ENCODE measurements at regions not wholly inside any gene's neighbourhood (a gene's known extent, or its start where the extent isn't known, plus 50 kb on each side); places are given as distances from the start of the nearest gene placed in this dataset.

DNA sequence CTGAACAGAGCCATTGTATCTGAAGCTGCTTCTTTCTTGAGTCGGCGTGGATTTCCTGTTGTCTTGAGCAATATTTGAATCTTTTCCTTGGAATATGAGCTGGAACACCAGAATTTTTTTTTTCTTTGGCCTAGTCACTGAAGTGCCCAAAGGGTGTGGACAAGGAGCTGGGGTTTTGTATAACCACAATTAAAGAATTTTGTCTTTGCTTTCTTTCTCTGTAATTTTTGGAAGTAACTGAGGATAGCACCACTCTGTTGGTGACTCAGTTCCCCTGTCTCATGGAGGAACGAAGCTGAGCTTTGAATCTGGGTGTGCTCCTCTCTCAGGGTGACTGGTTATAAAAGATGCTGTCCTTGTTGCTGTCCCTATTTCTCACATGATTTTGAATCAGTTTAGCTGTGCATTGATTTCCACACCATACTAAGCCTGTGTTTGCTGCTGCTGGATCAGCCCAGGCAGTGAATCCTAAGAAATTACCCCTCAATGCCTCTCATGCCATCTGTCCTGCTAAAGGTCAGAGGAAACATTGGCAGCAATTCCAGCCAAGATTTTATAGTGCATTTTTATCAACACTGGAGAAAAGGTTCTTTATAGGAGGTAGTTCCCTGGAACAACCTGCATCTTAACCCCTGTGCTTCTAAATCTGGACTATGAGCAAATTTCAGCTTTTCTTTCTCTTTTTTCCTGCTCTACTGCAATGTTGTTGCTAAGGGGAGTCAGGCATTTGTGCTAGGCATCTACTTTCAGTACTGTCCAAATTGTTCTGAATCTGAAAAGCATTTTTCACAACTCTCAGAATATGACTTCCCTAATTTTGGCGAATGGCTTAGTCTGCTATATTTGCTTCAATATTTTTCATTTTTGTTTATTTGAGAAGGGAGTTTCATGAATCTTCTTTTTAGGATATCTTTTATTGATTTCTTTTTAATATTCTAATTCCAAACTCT is 540.8 kb downstream of the SOX6 start:
- peak; percentile 29 for DNase-seq (ENCODE audit: low read depth)

DNA sequence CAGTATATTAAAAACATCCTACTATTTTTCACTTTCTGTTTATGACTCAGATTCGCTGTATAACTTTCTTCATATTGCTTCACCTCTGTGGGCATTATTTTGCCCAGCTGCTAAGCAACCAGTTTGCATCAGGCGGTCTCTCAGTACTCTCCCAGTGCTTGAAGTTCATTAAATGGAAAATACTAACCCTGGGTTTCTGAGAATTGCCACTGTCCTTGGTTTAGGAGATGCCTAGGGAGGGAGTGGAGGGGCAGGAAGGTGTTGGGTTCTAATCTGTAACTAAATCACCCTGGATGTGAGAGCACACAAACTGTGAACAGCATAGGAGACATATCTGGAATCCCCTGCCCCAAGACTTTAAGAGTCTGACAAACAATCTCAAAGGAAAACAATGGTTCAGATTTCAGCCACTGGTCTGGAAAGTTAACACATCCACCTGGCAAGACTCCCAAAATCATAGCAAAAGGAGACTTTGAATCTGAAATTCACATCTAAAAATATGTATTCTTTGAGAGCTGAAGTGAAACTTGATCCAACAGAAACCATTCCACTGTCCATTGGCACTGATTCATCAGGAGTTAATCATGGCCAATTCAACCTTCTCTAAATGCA is 540.0 kb downstream of the SOX6 start:
- DNase-seq (ENCODE audit: low read depth) = peak; percentile 93

DNA sequence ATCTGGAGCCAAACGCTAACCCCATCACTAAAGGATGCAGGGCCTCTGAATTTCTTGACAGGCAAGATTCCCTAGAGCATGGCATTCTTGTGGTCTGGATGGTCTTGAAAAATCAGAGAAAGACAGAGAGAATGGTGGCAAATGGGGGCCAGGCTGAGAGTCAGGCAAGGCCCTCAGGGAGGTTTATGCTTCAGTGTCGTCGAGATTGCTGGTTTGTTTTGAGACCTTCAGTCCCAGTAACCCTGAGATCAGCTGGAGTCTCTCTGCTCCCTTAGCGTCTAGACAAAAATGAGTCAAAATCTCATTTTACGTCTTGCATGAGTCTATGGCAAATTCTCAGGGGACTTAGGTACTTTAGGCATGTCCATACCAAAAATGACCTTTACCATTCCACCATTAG is 539.3 kb downstream of the SOX6 start:
- DNase-seq (ENCODE audit: low read depth) = no peak

DNA sequence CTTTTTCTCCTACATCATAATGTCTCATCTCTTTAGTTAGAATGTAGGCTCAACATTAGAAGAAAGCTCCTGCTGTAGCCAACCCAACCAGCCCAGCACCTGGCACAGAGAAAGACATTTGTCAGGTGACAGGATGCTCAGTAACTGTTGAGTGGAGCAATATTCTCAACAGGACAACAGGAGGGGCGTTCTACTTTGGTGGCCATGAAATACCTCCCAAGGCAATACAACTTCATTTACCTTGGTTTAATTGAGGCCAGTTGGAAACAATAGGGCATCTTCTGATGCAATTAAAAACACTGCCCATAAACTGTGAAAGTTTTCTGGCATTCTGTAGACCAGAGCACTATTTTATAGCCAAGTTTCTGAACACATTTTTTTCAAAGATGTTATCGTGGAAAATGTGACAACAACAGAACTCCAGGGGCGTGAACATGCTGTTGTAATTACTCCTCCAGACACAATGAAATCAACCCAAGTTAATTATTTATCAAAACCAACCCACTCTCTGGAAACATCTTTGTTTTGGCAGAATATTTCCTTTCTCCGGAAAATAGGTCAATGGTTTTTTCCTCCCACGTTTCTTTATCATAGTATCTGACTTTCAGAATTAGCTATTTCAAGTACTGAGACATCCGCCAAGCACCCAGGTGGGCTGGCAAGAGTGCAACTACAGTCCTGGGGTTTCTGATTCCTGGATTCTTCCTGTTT is 538.1 kb downstream of the SOX6 start:
- DNase-seq (ENCODE audit: low read depth) = no peak

DNA sequence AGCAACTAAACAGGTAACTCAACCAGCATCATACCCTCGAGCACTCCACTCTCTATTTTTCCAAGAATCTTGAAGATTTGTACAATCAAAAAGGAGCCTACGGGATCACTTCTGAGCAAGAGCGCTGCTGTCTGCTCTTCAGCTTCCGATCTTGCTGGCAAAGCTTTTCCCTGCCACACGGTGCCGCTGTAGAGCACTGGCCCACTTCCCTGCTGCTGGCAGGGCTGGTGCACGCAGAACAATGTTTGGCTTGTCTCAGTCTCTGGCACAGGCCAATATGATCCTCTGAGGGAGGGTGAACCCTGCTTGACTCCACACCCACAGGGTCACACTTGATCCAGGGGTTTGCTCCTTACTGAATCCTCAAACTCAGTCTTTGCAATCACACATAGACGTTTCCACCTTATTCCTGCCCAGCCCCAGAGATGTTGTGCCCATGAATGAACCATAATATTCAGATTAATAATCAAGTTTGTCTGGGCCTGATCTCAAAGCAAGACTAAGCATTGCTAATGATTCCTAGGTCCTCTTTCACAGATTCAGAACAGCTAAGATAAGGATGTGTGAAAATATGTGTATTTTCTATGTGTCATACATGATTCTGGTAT is 536.6 kb downstream of the SOX6 start:
- peak; percentile 46 for DNase-seq (ENCODE audit: low read depth)

DNA sequence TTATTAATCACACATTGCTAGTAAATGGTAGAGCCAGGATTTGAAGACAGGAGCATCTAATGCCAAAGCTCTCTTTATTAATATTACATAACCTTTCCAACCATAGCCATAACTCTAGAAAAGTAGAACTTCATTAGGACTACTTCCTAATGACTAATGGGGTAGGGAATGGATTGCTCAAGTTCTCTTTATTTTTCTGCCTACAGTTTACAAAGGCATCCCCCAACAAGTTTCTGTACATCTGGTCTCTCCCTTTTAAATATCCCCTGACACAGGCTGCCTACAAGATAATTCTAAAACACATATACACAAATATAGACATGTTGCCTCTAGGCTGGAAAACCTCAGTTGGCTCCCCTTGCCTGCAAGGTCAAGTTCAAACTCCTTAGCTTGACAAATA is 534.9 kb downstream of the SOX6 start:
- DNase-seq (ENCODE audit: low read depth) = peak; percentile 84

DNA sequence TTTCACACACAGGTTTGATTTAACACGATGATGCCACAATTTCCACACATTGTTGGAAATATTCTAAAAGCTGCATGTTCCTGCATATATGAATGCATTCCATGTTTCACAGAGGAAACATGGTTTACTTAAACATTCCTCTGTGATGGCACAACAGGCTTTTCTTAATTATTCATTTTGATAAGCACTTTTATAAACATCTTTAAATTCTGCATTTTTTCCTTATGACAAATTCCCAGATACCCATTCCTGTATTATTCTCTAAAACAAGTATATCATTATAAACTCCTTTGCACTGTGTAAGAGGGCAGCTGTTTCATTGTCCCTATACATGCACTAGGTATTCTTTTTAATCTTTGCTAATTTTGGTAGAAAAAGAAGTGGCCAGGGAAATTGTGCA is 532.3 kb downstream of the SOX6 start:
- DNase-seq (ENCODE audit: low read depth) = peak; percentile 67

DNA sequence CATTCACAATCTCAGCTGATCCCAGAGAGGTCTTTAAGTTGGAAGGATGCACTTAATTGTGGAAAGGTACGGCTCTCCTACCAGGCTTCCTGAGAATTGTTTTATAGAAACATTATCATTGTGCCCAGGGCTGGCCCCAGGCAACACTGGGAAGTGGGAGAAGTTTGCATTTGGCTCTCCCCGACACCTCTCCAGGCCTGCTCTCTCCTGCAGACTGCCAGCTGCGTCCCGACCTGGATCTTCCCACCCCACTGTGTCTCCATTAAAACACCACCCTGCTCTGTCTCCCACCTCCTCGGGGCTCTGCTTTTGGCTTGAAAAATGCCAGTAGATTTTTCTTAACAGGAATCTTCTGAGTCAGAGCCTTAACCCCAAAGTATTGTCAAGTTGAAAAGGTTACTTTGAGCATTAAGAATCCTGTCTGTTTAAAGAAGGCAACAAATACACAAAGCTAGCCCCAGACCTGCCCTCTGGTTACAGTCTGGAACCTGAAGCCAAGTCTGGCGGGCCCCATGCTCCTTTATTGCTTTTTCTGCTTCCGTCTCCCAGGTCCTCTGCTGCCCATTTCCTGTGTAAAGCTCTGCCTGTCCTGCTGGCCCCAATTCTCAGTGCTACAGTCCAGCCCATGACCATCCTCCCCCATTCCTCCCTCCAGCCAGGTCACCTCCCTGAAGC is 530.2 kb downstream of the SOX6 start:
- DNase-seq (ENCODE audit: low read depth) = peak; percentile 54

DNA sequence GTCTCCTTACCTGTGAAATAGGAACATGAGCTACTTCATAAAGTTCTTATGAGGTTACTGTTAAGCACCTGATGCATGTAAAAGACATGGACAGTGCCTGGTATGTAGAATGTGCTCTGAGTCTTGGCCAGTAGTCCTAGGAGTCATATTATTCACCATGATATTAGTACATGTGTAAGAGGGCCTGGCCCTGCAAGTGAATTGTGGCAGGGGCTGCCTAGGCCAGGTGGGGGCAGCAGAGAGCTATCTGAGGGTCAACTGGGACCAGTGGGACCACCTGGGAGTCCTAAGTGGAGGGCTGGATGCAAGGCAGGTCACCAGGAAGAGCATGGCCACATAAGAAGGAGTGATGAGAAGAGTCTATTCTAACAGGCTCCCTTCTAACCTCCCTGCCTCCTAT is 529.5 kb downstream of the SOX6 start:
- DNase-seq (ENCODE audit: low read depth) = peak; percentile 51

DNA sequence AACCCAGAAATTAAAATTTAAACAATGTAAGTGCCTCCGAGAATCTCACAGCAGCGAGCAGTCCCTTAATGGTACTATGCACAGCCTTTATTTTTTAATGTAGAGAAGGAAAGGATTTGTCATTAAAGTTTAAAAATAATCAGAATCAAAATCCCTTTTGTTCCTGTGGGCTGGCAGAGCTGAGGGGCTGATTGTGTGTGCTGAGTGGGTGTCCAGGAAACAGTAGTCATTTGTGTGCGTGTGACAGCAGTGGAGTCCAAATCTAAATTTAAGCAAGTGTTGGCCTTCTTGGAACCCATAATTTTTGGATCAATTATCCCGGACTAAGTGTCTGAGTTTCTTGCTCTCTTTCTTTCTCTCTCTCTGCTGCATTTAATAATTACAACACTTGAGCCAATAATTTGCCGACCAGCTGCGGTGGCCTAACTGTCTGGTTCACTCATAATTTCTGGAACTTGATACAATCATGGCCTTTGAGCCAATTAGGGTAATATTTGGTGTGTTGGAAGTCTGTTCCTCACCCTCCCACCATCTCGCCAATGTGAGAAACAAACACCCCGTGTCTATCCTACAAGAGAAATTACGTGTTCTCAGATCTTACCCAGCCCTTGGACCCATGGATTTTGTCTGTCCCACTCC is 528.0 kb downstream of the SOX6 start:
- no peak for DNase-seq (ENCODE audit: low read depth)

DNA sequence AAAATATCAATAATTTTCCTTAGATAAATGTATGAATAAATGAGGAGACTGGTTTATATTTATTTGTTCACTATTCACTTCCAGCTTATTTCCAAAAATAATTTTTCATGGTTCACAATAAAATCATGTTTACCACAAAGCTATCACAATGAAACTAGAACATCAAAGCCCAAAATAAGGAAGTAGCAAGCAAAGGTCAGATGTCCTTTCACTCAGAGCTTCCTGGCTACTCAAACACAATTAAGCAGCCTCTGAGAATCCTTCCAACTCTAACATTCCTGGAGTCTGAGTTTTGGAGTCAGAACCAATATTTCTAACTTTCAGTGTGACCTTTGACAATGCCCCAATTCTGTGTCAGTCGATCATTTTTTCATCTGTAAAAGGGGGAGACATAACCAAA is 527.0 kb downstream of the SOX6 start:
- DNase-seq (ENCODE audit: low read depth) = no peak

DNA sequence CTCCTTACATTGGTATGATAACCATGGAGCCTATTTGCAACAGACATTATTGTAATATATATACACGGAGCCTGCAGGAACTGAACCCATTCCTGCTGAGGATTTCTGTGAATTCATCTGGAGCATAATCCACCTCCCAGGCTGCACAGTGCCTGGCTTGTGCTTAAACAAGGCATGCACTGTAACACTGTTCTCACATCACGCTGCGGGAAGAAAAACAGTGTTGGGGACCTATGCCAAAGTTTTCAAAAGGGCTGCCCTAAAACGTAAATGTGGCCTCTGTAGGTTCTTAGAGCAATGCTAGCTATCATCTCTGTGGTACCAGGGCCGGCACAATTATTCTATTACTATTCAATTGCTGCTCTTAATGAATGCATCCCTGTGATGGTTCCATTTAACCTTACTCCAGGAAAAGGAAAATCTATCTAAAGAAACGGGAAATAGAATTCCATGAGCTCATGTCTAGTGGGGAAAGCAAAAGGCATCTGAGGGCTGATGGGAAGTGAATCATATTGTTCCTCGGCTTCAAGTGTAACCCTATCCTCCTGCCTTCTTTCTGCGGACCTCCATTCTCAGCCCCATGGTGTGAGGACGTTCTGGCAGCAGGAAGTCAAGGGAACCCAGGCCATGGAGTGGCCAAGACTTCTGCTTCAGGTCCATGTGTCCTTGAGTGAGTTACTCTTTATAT is 525.5 kb downstream of the SOX6 start:
- DNase-seq (ENCODE audit: low read depth) = no peak

DNA sequence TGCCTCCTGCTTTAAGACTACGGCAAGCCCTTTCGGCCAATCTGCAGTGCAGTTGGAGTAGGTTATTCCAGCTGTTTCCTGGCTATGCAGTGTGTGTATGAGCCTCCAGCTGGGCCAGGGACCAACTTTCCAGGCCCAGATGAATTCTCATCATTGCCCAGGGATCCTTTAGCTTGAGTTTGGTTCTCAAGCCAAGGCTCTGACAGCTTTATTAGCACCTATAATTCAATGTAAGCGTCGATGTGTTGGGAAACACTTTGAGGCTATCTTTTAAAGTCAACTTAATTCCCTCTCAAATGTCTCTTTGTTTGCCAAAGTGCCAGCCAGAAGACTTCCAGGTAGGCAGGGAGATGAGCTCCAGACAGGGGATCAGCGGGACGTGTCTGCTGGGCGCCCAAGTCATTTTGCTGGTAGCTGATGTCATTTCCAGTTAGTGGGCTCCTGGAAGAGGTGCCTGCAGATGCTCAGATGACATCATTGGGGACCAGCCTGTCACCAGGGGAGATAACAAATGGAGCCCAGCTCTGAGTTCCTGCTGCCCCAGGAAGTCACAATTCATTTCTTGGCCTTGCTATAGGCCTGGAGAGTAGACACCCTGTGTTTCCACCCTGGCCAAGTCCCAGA is 520.4 kb downstream of the SOX6 start:
- no peak for DNase-seq (ENCODE audit: low read depth)

DNA sequence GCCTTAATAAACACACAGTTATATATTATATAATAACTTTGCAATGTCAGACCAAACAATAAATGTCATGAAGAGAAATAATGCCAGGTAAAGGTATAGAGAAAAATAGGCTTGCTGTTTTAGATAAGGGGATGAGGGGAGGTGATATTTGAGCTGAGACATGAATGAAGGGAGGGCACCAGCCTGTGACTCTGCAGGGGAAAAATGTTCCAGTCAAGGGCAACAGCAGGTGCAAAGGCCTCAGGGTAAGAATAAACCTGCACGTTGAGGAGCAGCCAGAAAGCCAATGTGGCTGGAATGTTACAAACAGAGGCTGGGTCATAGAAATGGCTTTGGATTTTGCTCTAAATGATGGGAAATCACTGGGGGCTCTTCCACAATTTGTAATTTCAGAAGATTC is 519.6 kb downstream of the SOX6 start:
- no peak for DNase-seq (ENCODE audit: low read depth)

DNA sequence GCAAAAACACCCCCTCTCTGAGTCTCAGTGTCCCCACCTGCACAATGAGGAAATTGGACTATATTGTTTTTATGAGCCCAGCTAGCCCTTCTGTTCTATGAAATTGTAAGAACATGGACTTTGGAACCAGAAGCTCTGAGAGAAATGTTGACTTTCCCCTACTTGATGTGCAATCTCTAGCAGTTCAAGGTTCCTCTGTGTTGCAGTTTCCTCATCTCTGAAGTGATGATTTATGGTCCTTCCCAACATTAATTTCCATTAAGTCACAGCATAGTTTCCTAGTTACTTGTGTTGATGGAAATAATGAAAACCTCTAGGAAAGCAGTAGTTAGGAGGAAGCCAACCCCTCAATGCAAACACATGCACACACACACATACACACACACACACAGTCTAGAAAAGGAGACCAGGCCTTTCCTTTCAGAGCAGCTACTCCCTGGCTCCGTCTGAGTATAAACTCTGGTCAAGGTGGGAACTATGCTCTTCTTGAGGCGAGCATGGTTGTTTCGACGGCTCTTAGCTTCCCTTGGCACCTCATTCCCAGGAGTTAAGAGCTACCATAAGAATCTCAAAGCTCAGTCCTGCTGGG is 518.4 kb downstream of the SOX6 start:
- peak; percentile 69 for DNase-seq (ENCODE audit: low read depth)

DNA sequence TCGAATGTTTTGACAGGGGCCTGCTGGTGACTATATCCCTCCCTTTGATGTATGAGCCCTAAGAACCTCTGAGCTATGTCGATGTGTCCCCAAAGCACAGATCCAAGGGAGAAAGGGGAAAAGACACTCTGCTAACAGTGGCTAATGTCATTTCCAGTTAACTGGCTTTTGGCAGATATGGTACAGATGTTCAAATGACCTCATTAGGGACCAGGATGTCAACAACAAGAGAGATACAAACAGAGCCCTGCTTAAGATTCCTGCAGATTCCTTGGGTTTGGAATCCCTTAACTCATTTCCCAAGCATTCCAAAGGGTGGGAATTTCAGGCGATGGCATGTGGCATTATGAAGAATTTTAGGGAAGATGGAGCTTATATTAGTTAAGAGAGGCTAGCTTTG is 517.3 kb downstream of the SOX6 start:
- no peak for DNase-seq (ENCODE audit: low read depth)

DNA sequence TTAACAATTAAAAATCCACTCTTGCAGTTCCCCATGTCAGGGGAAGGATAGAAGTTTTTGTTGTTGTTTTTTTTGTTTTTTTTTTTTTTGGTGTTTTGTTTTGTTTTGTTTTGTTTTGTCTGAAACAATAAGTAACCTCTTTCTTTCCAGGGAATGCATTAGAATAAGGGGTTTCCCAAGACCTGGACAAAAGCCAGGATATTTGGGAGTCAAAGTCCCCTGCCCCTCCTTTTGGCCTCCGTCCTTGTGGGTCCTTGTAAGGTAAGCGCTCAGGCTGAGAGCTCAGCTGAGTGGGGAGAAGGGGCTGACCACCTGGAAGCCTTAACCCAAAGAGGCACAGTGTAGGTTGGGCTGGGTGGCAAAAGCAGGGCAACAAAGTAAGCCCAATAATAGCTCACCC is 515.4 kb downstream of the SOX6 start:
- no peak for DNase-seq (ENCODE audit: low read depth)

DNA sequence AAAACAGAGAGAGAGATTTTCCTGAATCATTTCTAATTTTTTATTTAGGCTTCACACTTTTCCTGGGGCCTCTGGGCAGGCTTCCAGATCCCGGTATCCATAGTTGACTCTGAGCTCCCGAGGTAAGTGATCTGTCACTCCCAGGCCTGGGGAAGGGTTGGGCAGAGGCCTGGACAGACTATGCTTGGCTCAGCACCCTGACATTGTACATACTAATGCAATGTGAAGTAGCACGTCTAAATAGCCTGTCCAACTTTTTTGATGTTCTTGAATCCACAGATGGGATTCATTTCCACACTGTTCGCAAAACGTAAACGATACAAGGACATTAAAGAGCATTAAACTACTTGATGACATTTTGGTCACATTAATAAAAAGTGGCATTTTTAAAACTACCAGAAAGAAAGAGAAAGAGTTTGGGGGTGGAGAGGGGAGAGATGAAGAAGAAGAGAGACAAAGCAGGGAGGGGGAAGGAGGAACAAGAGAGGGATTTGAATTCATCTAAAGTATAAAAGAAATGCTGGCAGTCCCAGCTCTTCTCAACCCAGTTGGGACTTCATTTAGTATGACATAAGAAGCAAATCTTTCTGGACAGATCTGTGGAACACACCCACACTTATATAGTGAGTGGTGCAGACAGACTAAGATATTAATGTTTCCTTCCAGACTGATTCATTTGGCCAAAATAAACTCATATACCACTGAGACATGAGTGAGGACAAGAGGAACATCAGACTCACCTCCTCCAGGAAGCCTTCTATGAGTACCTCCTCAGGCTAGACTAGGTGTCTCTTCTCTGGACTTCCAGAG is 514.2 kb downstream of the SOX6 start:
- no peak for DNase-seq (ENCODE audit: low read depth)

DNA sequence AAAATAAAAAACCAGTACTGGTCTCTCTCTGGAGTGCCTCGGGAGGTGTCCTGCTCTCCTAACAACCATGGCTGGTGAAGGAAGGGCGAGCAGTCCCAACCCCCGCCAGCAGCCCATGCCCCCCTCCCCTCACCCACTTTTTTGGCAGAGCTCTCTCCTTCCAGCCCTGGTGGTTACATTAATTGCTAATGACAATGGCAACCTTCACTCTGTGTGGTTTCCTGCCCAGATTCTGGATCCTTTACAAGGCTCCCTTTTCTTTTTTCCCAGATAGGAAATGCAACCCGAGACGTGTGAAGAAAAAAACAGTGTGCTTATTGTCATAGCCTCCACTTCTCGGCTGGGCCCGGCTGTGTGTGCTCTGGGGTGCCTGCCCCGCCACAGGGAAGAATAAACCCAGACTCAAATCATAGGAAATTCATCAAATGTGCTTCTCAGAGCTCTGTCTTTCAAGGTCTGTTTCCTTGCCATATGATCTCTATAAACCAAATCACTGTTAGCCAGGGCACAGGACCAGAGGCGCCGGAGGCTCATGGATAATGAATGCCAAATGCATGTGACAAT is 513.0 kb downstream of the SOX6 start:
- no peak for DNase-seq (ENCODE audit: low read depth)
